ENCODE measurements at regions not wholly inside any gene's neighbourhood (a gene's known extent, or its start where the extent isn't known, plus 50 kb on each side); places are given as distances from the start of the nearest gene placed in this dataset.

DNA sequence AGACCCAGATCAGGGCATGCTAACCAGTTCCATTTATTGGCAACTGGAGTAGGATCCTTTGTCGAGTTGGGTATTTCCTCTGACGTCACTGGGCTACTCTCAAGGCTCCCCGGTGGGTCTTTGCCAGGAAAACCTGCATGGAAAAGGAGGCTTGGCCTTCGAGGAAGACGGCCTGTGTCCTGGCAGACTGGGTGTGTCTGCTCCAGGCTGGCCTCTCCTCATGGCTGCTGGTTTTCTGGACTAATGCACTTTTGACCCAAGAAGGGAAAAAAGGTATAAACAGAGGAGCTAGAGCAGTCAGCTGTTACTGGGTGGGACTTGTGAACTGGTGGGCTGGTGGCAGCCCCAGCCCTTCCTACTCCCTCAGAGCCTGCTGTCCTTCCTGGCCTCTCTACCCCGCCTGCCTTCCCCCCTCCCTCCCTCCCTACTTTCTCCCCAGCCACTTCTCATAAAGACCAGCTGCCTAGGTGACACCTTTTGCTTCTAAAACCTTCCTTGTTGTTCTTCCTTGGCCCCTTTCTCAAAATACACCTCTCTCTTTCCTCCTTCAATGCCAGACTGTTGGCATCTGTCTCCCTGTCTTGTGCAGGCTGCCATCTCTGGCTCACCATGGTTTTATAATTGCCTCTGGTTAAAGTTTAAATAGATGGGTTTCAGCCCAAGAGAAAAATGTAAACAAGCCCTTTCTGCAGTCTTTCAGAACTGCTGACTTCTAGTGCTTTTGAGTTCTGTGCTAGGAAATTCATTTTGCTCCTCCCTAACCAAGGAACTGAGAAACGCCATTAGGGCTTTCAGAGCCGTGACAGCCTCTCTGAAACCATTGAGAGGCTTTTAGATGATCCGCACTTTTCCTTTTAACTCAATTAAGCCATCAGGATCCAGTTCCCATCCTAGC lies 101.8 kb upstream of the MKLN1 start:
- TF ChIP-seq, protein P1, sequence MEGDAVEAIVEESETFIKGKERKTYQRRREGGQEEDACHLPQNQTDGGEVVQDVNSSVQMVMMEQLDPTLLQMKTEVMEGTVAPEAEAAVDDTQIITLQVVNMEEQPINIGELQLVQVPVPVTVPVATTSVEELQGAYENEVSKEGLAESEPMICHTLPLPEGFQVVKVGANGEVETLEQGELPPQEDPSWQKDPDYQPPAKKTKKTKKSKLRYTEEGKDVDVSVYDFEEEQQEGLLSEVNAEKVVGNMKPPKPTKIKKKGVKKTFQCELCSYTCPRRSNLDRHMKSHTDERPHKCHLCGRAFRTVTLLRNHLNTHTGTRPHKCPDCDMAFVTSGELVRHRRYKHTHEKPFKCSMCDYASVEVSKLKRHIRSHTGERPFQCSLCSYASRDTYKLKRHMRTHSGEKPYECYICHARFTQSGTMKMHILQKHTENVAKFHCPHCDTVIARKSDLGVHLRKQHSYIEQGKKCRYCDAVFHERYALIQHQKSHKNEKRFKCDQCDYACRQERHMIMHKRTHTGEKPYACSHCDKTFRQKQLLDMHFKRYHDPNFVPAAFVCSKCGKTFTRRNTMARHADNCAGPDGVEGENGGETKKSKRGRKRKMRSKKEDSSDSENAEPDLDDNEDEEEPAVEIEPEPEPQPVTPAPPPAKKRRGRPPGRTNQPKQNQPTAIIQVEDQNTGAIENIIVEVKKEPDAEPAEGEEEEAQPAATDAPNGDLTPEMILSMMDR (IDR thresholded peaks at IDR 0.05) = no peak
- TF ChIP-seq POLR2A (IDR thresholded peaks at IDR 0.05) (no peak), EP300 (IDR thresholded peaks at IDR 0.05) (peak in 3 of 4 donors; percentile 50 to 78 (median 55)), POLR2AphosphoS5 (IDR thresholded peaks at IDR 0.05) (peak; percentile 12 to 69 (median 22))

Measured in sigmoid colon (tissue), 4 donors.